Left renal pelvis (tissue), 4 donors: ENCODE measurements at regions not wholly inside any gene's neighbourhood (a gene's known extent, or its start where the extent isn't known, plus 50 kb on each side); places are given as distances from the start of the nearest gene placed in this dataset.

Experiments used
- DNase-seq, 4 donors: peaks; one replicate each; pipeline ENCODE4 v3.0.0-alpha.2; 2013; ENCODE audit warnings: low read depth in 4 of 4, low spot score in 3 of 4

DNA sequence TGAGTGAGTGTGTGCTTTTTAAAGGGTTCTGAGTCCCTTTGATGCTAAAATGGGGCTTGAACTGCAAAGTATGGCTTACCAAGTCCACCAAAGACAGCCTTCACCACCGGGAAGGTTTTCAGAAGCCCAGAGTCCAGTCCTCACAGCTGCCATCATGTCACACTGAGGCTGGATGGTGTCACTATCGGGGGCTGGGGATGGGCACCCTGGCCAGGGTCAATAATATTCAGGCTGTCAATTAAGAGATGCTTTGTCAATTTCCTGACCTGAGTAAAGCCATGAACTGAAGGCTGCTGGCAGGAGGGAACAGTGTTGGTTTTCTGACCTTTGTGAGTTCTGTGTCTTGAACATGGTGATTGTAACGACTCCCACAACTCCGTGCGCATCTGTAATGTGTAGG, 373.0 kb upstream of the B3GAT1 start:
- DNase-seq = no peak

DNA sequence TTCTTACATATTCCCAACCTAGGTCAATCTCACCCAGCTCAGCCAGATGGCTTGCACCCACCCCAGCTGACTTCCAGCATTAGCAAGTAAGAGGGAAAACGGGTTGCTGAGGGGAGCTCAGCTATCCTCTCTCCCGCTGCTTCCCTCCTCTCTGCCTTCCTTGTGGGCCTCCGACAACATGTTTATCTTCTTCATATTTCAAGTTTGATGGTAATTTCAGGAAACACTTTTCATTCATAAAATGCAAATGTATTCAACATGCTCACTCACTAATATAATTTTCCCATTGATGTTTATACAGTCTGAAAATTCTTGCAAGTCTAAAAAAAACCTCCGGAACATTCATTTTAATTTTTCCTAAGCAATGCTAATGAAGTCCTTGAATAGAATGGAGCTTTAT, 372.5 kb upstream of the B3GAT1 start:
- DNase-seq = no peak

DNA sequence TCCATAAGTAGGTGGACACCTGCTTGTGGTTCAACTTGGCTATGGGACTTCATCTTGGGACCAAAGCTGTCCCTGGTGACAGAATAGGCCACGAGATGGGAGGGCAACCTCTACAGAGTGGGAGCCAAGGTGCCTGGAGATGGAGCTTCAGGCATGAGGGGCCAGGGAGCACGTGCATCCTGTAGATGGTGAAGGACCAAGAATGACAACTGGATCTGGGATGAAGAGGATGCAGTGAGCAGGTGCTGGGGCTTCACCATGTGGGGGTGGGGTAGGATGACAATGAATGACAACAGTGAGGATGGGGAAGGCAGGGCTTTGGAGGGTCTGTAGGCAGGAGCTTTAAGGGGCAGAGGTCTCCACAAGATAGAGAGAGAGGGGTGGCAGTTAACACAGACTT, 372.0 kb upstream of the B3GAT1 start:
- DNase-seq = no peak

DNA sequence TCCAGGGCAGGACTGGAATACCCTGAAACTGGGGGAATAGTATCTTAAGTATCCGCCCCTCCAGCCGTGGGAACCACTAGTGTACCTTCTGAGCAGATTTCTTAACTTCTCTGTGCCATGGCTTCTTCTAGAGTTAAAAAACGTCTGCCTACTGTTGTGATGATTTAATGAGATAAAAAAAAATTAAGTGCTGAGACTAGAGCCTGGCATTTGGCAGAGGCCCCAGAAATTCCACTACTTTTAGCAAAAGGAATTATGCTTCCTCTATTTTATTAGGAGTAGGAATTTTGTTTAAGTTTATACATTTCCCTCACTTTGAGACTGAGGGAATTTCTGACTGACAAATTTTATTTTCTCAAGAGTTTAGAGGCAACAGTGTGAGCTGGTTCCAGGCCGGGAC, 371.2 kb upstream of the B3GAT1 start:
- DNase-seq = no peak

DNA sequence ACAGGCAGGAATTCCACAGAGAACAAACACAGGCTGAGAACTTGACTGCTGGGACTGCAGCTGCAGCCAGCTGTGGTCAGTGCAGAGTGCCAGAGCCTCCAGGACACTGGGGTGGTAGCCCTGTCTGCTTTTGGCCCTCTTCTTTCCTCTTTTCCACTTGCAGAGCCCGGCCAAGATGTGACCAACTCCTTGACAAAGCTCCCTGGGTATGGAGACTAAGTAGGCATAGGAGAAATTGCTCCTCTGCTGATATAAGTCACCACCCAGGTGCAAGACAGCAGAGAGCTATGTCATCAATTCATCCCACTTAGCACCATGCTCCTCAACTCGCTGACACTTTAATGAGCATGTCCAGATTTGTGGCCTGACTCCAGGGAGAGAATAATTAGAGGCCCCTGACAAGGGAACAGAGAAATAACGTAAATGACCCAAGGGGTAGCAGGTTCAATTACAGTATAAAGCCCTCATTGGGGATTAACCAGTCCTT, 369.4 kb upstream of the B3GAT1 start:
- DNase-seq = no peak

DNA sequence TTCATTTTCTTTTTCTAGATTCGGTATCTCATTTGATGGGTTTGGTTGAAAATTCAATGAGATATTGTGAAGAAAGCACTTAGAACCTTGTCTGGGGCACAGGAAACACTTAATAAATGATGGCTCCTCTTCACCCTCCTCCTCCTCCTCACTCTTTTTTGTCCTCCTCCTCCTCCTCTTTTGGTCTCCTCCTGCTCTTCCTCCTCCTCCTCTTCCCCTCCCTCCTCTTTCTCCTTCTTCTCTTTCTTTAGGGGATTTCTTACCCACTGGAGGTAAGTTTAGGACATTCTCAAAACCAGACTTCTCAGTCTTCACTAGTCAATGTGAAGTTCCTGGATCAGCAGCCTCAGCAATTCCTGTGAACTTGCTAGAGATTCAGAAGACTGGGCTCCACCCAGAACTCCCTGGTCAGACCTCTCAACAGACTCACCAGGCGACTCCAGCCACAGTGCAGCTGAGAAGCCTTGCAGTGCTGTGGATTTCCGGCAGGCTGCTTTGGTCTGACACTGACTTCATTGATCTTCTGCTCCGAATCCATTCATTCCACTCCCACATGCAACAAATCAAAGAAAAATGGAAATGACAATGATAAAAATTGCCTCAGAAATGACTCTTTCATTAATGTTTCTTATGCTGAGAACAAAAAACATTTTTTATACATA, 368.6 kb upstream of the B3GAT1 start:
- no peak for DNase-seq

DNA sequence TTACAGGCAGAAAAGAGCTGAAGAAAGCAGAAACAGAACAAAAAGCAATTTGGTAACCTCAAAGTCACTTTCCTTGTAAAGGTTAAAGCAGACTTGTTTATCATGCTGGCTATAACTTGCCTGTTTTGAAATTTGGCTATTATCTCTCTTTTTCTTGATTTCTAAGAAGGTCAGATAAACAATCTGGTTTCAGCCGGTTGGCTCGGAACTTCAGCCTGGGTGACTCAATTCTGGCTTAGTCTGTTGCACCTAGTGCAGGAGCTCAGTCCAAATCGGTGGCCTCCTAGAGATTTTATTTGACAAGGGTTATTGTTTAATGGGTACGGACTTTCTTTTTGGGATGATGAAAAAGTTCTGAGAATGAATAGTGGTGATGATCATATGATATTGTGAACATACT, 367.1 kb upstream of the B3GAT1 start:
- DNase-seq = no peak

DNA sequence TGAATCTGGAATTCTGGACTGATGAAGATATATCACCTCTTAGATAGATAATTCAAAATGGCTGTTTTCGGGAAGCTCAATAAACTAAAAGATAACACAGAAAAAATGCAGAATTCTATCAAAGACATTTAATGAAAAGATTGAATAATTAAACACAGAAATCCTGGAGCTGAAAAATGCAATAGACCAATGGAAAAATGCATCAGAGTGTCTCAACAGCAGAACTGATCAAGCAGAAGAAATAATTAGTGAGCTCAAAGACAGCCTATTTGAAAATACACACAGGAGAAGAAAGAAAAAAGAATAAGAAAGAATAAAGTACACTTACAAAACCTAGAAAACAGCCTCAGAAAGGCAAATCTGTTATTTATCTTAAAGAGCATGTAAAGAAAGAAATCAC, 356.4 kb upstream of the B3GAT1 start:
- DNase-seq = no peak

DNA sequence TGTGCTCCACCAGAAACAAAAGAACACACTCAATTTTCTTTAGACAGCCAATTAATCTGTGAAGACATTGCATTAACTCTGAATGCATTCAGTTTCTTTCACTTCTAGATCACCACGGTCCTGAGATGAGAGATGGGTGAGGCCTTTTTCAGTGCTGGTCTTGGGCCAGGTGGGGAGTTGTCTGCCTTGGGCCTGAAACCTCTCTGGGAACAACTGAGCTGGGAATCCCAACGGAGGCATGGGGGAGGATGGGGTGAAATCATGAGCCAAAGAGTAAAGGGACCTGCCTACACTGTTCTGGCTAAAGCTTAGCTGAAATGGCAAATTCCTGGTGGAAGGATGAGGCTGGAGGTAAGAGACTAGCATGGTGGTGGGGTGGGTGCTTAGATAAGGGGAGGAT, 353.5 kb upstream of the B3GAT1 start:
- DNase-seq = no peak

DNA sequence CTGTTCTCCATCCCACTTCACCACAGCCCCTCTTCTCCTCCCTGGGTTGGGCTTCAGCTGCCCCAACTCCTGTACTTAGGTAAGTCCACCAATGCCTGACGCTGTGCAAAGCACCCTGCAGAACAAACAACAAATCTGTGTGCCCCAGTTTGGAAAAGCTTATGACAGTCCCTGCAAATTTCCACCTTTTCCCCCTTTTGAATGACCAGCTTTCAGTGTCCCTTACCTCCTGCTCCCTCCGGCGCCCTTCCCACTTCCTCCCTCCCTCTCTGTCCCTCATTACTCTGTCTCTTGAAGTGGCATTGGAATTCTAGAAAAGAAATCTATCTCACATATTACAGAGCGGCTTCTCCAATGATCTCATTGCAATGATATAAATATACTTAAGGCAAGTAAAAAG, 352.9 kb upstream of the B3GAT1 start:
- no peak for DNase-seq

DNA sequence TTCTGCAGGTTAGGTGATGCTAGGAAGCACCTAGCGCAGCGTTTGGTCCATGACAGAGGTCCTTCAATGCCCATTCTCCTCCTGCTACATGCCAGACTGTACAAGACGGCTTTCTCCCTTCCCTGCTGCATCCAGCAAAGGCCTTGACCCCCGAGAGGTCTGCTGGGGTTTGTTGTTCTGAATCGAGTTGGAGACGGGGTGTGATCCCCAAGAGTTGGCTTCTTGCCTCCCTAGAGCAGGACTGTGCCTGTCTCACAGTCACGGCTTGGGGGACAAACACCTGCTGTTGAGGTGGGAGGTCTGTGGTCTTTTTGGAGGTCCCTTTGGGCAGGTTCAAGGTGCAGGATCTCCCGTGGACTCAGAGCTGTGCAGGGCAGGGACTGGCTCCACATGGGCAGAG, 352.3 kb upstream of the B3GAT1 start:
- DNase-seq = no peak

DNA sequence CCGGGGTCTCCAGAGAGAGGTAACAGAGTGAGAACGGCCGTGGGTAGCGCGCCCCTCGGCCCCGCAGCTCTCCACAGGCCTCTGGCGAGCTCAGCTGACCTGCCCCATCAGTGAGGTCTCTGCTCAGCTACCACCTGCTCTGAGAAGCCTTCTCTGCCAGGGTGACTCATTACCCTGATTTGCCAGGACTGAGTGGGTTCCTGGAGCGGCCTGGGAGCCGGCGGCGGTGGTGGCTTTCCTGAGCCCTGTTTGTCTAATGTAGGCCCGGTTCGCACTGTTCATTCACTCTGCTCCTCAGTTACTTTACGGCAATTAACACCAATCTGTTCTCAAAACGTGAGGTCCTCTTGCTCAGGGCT, 351.0 kb upstream of the B3GAT1 start:
- DNase-seq = no peak

DNA sequence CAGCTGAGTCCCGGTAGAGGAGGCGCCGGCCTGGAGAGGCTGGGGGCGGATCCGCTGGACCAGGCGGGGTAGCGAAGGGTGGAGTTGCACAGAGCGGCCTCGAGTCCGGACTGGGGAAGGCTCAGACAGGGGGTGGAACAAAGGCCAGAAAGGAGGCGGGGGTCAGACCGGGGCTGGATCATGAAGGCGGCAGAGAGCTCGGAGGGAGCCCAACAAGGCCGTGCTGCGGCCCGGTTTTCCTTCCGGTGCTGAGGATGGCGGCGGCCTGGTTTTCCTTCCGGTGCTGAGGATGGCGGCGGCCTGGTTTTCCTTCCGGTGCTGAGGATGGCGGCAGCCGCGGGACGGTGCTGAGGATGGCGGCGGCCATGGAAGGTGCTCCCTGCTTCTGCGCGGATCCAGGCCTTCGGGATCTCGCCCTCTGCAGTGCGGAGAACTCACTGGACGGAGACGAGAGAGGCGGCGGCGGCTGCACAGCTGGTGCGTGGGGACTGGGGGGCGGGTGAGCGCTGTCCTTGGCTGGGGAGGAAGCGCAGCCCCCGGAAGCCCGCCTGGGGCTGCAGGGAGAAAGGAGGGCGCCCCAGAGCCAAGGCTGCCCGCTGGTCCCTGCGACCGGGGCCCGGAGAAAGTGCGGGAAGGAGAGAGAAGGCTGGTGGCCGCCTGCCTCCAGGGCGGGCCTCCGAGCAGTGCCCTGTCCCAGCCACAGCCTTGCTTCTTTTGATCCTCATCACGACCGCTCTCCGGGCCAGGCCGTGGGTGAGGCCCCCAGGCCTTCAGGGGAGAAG, 350.4 kb upstream of the B3GAT1 start:
- DNase-seq = no peak

DNA sequence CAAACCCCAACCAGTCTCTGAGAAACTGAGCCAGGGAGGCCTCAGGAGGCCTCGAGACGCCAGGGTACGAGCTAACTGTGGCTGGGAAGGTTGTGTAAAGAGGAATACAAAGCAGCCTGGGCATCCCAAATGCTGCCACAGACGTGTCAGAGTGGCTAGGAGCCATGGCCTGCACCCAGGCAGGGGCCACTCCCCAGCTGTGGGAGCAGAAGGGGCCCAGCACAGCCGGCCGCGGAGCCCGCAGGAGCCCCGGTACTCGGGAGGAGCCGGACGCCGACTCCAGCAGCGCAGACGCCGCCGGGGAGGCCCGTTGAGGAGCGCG, 349.8 kb upstream of the B3GAT1 start:
- DNase-seq = no peak

DNA sequence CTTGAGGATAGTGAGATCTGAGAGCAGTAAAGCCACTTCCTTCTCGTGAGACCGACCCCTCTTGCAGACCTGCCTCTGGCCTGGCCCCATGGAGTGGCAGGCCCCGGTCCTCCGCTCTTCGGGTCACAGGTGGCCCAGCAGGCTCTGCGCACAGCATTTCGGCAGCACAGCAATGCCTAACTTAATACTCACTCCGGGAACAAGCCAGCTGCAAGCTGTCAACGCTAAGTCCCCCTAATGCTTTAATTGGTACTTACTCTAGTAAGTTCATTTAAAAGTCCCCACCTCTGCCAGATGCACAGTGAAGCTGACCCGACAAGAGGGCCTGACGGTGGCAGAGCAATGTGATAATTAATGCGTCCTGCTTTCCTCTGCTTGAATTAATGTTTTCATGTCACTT, 349.3 kb upstream of the B3GAT1 start:
- DNase-seq = no peak

DNA sequence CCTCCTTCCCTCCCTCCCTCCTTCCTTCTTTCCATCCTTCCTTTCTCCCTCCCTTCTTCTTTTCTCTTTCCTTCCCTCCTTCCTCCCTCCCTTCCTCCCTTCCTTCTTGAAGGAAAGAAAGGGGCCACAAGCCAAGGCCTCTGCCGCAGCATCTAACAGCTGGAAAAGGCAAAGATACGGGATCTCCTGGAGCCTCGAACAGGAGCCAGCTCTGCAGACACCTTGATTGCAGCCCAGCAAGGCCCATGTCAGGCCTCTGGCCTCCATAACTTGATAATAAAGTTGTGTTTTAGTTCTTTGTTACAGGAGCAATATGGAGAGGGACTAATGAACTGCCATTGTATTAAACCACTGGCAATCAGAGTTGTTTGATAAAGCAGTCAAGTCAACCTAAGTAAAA, 348.9 kb upstream of the B3GAT1 start:
- no peak for DNase-seq

DNA sequence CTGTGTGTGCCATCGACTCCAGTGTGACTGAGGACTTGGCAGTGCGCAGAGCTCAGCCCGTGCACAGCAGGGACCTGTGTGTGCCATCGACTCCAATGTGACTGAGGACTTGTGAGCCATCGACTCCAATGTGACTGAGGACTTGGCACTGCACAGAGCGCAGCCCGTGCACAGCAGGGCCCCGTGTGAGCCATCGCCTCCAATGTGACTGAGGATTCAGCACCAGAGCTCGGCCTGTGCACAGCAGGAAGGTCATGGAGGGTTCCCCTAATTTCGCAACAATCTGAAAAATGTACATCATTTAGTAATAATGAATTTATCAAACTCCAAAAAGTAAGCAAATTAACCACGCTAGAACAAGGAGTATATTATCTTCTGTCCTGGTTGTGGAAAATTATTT, 348.3 kb upstream of the B3GAT1 start:
- no peak for DNase-seq

DNA sequence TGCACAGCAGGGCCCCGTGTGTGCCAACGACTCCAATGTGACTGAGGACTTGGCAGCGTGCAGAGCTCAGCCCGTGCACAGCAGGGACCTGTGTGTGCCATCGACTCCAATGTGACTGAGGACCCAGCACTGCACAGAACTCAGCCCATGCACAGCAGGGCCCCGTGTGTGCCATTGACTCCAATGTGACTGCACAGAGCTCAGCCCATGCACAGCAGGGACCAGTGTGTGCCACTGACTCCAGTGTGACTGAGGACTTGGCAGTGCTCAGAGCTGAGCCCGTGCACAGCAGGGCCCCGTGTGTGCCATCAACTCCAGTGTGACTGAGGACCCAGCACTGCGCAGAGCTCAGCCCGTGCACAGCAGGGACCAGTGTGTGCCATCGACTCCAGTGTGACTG, 347.8 kb upstream of the B3GAT1 start:
- no peak for DNase-seq

DNA sequence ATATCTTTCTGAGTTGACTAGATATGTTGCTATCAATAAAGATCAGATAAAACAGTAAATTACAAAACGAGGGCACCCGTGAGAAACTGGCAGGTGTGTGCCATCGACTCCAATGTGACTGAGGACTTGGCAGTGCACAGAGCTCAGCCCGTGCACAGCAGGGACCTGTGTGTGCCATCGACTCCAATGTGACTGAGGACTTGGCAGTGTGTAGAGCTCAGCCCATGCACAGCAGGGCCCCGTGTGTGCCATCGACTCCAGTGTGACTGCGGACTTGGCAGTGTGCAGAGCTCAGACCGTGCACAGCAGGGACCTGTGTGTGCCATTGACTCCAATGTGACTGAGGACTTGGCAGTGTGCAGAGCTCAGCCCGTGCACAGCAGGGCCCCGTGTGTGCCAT, 347.2 kb upstream of the B3GAT1 start:
- DNase-seq = no peak

DNA sequence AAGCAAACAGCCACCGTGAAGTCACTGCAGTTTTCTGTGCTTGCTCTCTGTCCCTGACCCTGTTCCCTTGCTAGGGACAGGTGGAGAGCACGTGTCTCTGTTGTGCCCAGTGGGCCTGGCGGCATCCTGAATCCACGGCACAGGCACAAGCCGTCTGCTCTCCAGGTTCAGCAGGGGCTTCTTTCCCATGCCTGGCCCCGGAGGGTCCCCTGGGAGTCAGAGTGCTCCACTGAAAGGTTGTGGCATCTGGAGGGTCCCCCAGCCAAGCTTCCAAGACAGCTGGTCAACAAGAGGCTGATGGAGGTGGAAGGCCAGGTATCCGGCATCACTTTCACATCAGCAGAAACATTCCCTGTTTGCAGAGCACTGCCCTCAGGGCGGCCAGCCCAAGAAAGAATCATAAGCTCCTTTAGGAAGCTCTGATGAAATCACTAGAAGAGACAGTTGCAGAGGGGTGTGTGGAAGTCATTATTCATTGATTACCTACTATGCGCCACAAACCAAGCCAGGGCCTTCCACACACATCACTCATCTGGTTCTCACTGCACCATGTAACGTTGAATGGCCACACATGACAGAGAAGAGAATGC, 346.4 kb upstream of the B3GAT1 start:
- no peak for DNase-seq

DNA sequence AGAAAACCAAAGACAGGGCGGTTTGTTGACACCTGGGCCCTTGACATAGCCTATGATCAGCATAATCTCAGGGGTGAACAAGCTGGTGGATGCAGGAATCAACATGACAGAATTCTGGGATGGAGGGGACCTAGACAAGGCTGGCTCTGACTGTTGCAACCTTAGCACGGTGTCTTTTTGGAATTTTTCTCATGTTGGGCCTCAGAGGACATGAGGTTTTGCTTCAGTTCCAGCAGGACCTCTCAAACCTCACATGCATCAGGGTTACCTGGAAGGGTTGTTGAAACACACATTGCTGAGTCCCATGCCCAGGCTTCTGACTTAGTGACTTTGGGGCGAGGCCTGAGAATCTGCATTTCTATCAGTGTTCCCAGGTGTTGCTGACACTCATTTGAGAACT, 345.6 kb upstream of the B3GAT1 start:
- DNase-seq = no peak

DNA sequence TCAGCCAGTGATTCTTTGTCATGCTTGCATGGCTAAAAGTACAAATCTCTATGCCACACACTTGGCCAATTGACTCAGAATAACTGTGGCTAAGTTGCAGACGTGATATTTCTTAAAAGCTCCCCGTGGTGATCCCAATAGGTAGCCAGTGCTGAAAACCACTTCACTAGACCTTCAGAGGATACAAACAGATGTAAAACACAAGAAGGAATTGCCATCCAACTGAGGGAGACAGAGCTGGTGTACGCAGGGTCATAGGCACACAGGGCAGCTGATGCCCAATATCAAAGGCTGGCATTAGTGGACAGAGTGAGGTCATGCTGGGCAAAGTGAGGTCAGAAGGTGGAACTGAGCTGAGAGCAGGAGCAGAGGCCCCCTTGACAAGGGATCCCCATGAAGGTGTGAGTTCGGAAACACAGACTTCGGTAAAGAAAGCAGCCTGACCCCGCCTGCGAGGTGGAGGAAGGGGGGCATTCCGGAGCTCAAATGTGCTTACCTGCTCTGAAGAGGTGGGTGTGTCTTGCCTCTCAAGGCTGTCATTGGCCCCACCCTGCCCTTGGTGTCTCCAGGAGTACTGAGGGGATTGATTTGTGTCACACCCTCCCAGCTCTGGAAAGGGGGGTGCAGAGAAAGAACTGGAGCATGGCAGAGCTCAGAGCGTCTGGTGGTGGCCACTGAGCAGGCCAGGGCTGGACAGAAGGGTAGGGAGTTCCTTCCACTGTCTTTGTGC, 344.9 kb upstream of the B3GAT1 start:
- DNase-seq = no peak
